Effector memory CD8-positive, alpha-beta T cell (primary cell): ENCODE measurements at regions not wholly inside any gene's neighbourhood (a gene's known extent, or its start where the extent isn't known, plus 50 kb on each side); places are given as distances from the start of the nearest gene placed in this dataset.
A peak's percentile ranks its signal among the peaks of the same experiment; 100 is the strongest.

ENCODE experiments used
- ATAC-seq: fragments of 150-1000 bp; cut with Tn5 transposase; replicated peaks from 2 replicates; pipeline ENCODE4 v1.10.0; 2021; ENCODE audit warnings: mild to moderate bottlenecking, moderate library complexity
- DNase-seq, 3 experiments: peaks; one replicate each; pipeline ENCODE4 v3.0.0; 2021
- H3K27ac Mint-ChIP-seq, 2 donors: one replicate each; pipeline ENCODE4 v1.8.0; 2022; ENCODE audit warnings: mild to moderate bottlenecking in 2 of 2, mixed read lengths in 2 of 2, moderate library complexity in 2 of 2
- H3K27me3 Mint-ChIP-seq, 2 donors: one replicate each; pipeline ENCODE4 v1.8.0; 2022; ENCODE audit warnings: mixed read lengths in 2 of 2
- H3K36me3 Mint-ChIP-seq: one replicate; pipeline ENCODE4 v1.8.0; 2022; ENCODE audit warnings: mild to moderate bottlenecking, moderate library complexity, mixed read lengths; ENCODE audit not compliant: insufficient read depth
- H3K4me1 Mint-ChIP-seq, 2 donors: one replicate each; pipeline ENCODE4 v1.8.0; 2022; ENCODE audit warnings: low read depth in 2 of 2, mixed read lengths in 2 of 2
- H3K4me3 Mint-ChIP-seq, 2 donors: one replicate each; pipeline ENCODE4 v1.8.0; 2022; ENCODE audit warnings: mild to moderate bottlenecking in 2 of 2, mixed read lengths in 2 of 2, moderate library complexity in 2 of 2
- H3K9me3 Mint-ChIP-seq, 2 donors: one replicate each; pipeline ENCODE4 v1.8.0; 2022; ENCODE audit warnings: mixed read lengths in 2 of 2

DNA sequence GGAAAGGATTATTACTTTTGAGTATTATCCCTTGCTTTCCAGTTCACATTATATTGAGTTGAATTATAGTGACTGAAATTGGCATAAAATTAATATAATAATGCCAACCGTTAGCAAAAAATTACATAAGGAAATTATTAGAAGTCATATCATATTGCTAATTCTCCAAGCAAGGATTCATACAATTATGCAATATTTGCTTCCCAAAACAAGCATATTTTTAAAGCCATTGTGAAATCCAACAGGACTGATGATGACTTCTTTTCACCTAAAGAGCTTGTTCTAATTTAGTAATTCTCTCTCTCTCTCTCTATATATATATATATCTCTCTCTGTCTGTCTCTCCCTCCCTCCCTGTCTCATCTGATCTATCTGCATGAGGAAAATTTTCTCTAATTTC is 283.5 kb downstream of the DSEL start:
- no peaks in the 10 kb centered on the region for H3K4me1 Mint-ChIP-seq
- no peak for ATAC-seq
- H3K27ac Mint-ChIP-seq: no peak overlapping the region
- no peaks in the 10 kb centered on the region for H3K9me3 Mint-ChIP-seq
- DNase-seq: no peak
- no peaks in the 10 kb centered on the region for H3K27me3 Mint-ChIP-seq
- no peak overlapping the region for H3K4me3 Mint-ChIP-seq
- no peaks in the 10 kb centered on the region for H3K36me3 Mint-ChIP-seq

- Mint-ChIP-seq H3K9me3 (no peaks in the 10 kb centered on the region), H3K36me3 (no peaks in the 10 kb centered on the region), H3K4me3 (no peak overlapping the region), H3K27ac (no peak overlapping the region), H3K4me1 (no peaks in the 10 kb centered on the region), H3K27me3 (no peaks in the 10 kb centered on the region)
- no peak for ATAC-seq
- no peak for DNase-seq
Measured at GRCh38 chr18:67232406-67232805, 284.1 kb downstream of the DSEL start.

DNA sequence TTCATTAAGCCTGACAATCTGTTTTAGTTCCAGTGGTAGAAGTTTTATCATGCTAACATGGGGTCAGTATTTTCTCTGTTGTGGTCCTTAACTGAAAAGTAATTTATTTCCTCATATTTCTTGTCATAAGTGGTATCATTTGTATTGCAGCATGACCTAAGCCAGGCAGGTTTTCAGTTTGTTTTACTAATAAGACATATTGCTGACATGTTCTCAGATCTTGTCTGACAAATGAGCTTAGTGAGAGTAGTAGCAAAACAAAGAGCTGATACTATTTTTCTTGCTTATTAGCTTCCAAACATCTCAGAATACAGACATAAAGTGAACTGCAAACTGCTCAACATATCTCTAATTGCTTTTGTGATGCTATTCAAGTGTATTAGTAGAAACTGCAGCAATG is 293.6 kb downstream of the DSEL start:
- Mint-ChIP-seq H3K36me3 (no peaks in the 10 kb centered on the region), H3K27me3 (peaks cover 0 to 5% of the 10 kb centered on the region in 2 donors), H3K4me3 (no peak overlapping the region), H3K4me1 (no peaks in the 10 kb centered on the region), H3K27ac (no peak overlapping the region), H3K9me3 (no peaks in the 10 kb centered on the region)
- DNase-seq (no peak), ATAC-seq (no peak)

- Mint-ChIP-seq H3K27me3 (peaks cover 0 to 5% of the 10 kb centered on the region in 2 donors), H3K4me3 (no peak overlapping the region), H3K9me3 (no peaks in the 10 kb centered on the region), H3K27ac (no peak overlapping the region), H3K4me1 (no peaks in the 10 kb centered on the region), H3K36me3 (no peaks in the 10 kb centered on the region)
- no peak for DNase-seq
- no peak for ATAC-seq
Measured at GRCh38 chr18:67219821-67220220, 296.7 kb downstream of the DSEL start.

- H3K36me3 Mint-ChIP-seq: no peaks in the 10 kb centered on the region
- no peaks in the 10 kb centered on the region for H3K4me1 Mint-ChIP-seq
- DNase-seq: no peak
- H3K27ac Mint-ChIP-seq: no peak overlapping the region
- ATAC-seq: no peak
- no peak overlapping the region for H3K4me3 Mint-ChIP-seq
- no peaks in the 10 kb centered on the region for H3K9me3 Mint-ChIP-seq
- peaks cover 0 to 5% of the 10 kb centered on the region in 2 donors for H3K27me3 Mint-ChIP-seq
Measured at GRCh38 chr18:67218556-67218955, 298.0 kb downstream of the DSEL start.

DNA sequence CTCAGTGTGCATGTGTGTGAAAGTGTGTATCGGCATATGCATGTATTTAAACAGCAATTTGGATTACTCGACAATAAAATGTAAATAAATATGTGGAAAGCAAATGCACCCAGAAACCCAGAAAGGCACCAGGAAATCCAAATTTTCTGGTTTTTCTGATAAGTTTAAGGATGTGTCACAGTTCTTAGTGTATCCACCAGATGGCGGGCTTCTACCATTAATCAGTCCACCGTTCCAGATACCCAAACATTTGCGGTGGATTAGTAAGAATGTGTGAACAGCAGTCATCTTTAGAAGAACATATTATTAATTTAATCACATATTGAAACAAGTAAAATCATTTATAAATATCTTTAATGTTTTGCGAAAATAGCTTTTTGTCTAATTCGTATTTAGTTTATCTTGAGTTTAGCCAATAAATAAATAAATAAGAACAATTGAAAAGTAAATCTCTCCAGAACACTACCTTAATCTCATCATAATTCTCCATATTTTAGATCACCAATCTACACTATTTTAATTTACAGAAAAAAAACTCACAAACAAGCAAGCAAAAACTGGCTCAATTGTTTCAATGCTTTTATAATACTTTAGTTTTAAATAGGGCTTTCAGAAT is 298.9 kb downstream of the DSEL start:
- H3K4me1 Mint-ChIP-seq: no peaks in the 10 kb centered on the region
- peaks cover 0 to 5% of the 10 kb centered on the region in 2 donors for H3K27me3 Mint-ChIP-seq
- no peak overlapping the region for H3K27ac Mint-ChIP-seq
- H3K36me3 Mint-ChIP-seq: no peaks in the 10 kb centered on the region
- no peaks in the 10 kb centered on the region for H3K9me3 Mint-ChIP-seq
- no peak overlapping the region for H3K4me3 Mint-ChIP-seq
- DNase-seq (peak; percentile 53 to 59 (median 54)), ATAC-seq (peak; percentile 94)

GRCh38 chr18:67216846-67217245 is 299.7 kb downstream of the DSEL start:
- peaks cover 4 to 5% of the 10 kb centered on the region in 2 donors for H3K27me3 Mint-ChIP-seq
- no peak overlapping the region for H3K4me3 Mint-ChIP-seq
- no peaks in the 10 kb centered on the region for H3K9me3 Mint-ChIP-seq
- DNase-seq: no peak
- H3K27ac Mint-ChIP-seq: no peak overlapping the region
- no peaks in the 10 kb centered on the region for H3K4me1 Mint-ChIP-seq
- ATAC-seq: no peak
- no peaks in the 10 kb centered on the region for H3K36me3 Mint-ChIP-seq

DNA sequence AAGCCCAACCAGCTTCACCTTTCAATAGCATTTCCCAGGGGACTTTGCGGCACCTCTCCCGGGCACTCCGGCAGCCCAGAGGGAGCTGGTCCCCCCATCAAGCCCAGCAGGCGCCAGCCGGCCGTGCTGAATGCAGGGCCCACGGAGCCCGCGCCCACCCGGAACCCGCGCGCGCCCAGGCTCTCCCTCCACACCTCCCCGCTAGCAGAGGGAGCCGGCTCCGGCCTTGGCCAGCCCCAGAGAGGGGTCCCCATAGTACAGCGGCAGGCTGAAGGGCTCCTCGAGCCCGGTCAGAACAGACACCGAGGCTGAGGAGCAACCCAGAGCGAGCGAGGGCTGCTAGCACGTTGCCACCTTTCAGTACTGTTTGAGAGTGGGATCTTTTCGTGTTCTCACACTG is 300.8 kb downstream of the DSEL start:
- no peak for ATAC-seq
- peaks cover 0 to 10% of the 10 kb centered on the region in 2 donors for H3K27me3 Mint-ChIP-seq
- H3K9me3 Mint-ChIP-seq: no peaks in the 10 kb centered on the region
- H3K27ac Mint-ChIP-seq: no peak overlapping the region
- no peak for DNase-seq
- no peak overlapping the region for H3K4me3 Mint-ChIP-seq
- no peaks in the 10 kb centered on the region for H3K4me1 Mint-ChIP-seq
- H3K36me3 Mint-ChIP-seq: no peaks in the 10 kb centered on the region

DNA sequence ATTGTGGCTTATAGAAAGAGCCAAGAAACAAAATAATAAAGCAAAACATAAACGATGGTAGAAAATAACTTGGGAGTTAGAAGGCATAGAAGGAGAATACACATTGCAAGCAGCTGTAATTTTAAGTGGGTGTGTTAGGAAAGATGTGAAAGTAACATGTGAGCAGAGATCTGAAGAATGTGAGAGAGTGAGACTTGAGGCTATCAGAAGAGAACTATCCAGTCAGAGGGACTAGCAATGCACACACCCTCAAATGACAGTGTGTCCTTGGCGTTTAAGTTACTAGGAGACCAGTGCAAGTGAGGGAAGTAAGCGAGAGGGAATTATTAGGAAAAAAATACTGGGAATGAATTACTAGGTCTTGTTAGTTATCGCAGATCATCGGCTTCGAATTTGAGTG is 304.9 kb downstream of the DSEL start:
- Mint-ChIP-seq H3K9me3 (no peaks in the 10 kb centered on the region), H3K27me3 (peaks cover 0 to 10% of the 10 kb centered on the region in 2 donors), H3K4me1 (no peaks in the 10 kb centered on the region), H3K4me3 (no peak overlapping the region), H3K27ac (no peak overlapping the region), H3K36me3 (no peaks in the 10 kb centered on the region)
- DNase-seq: no peak
- ATAC-seq: no peak

DNA sequence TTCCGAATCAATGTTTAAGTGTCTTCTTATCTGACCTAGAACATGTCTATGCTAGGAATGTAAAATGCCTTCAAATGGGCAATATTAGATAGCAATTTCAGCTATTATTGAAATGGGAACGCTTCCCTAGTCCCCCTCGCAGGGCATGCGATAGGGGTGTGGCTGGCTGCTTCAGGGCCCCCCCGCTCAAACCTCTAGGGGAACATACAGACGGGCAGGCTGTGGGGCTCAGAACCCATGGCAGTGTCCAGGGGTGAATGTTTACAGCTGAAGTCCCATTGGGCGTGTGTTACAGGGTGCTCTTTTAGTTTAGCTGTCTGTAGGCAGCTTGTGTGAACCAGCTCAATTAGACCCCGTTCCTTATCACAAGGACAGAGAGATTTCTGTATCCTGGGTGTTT is 315.9 kb downstream of the DSEL start:
- no peaks in the 10 kb centered on the region for H3K4me1 Mint-ChIP-seq
- ATAC-seq: no peak
- DNase-seq: no peak
- H3K36me3 Mint-ChIP-seq: no peaks in the 10 kb centered on the region
- no peak overlapping the region for H3K4me3 Mint-ChIP-seq
- H3K9me3 Mint-ChIP-seq: no peaks in the 10 kb centered on the region
- H3K27me3 Mint-ChIP-seq: peaks cover 0 to 11% of the 10 kb centered on the region in 2 donors
- no peak overlapping the region for H3K27ac Mint-ChIP-seq

- no peaks in the 10 kb centered on the region for H3K9me3 Mint-ChIP-seq
Measured at GRCh38 chr18:67199993-67200617, 316.4 kb downstream of the DSEL start.

DNA sequence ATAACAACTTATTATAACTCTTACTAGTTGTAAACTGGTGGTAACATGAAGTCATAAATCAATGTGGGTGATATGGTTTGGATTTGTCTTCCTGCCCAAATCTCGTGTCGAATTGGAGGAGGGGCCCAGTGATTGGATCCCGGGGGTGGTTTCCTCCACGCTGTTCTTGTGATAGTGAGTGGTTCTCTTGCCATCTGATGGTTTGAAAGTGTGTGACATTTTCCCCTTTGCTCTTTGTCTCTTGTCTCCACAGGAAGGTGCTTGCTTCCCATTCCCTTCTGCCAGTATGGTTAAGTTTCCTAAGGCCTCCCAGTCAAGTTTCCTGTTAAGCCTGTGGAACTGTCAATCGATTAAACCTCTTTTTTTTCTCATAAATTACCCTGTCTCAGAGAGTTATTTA is 321.6 kb downstream of the DSEL start:
- Mint-ChIP-seq H3K9me3 (no peaks in the 10 kb centered on the region), H3K27me3 (no peaks in the 10 kb centered on the region), H3K36me3 (no peaks in the 10 kb centered on the region), H3K27ac (no peak overlapping the region), H3K4me1 (peaks cover 0 to 4% of the 10 kb centered on the region in 2 donors), H3K4me3 (no peak overlapping the region)
- ATAC-seq: peak; percentile 29
- DNase-seq: no peak

More at GRCh38 chr18:67199993-67200617, 316.4 kb downstream of the DSEL start:
- Mint-ChIP-seq H3K4me3 (peak overlapping the region in 1 of 2 donors; percentile 3), H3K4me1 (peaks cover 0 to 1% of the 10 kb centered on the region in 2 donors), H3K27ac (no peak overlapping the region), H3K27me3 (peaks cover 0 to 11% of the 10 kb centered on the region in 2 donors), H3K36me3 (no peaks in the 10 kb centered on the region)
- DNase-seq (no peak), ATAC-seq (peak; percentile 85)

- ATAC-seq (no peak), DNase-seq (no peak)
- Mint-ChIP-seq H3K4me1 (peaks cover 0 to 4% of the 10 kb centered on the region in 2 donors), H3K27me3 (no peaks in the 10 kb centered on the region), H3K27ac (no peak overlapping the region), H3K9me3 (no peaks in the 10 kb centered on the region), H3K36me3 (no peaks in the 10 kb centered on the region), H3K4me3 (no peak overlapping the region)
Measured at GRCh38 chr18:67192535-67192934, 324.0 kb downstream of the DSEL start.

DNA sequence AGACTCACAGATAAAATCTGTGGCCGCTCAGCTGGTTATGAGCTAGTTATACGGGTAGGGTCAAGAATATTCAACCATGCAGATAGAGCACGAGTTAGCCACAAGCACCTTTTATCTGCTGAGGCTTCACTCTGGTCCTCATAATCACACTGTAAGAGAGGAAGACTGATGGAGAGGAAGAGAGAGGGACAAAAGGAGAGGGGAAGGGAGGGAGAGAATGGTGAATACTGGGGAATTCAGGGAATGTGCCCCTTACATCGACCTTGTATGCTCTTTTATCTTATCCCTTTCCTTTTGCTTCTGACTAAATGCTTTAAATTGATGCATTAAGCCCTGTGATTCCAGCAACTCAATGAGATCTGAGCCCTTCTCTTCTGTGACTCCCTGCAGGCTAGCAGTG is 333.1 kb downstream of the DSEL start:
- Mint-ChIP-seq H3K4me1 (no peaks in the 10 kb centered on the region), H3K27me3 (peaks cover 0 to 10% of the 10 kb centered on the region in 2 donors), H3K4me3 (no peak overlapping the region), H3K36me3 (no peaks in the 10 kb centered on the region), H3K27ac (no peak overlapping the region), H3K9me3 (no peaks in the 10 kb centered on the region)
- no peak for DNase-seq
- ATAC-seq: no peak
